GM23248 (cell line): ENCODE measurements at regions not wholly inside any gene's neighbourhood (a gene's known extent, or its start where the extent isn't known, plus 50 kb on each side); places are given as distances from the start of the nearest gene placed in this dataset.

ENCODE experiments used
- EZH2 ChIP-seq: fragments of 200-600 bp; sonication (generic); IDR thresholded peaks from 2 replicates; pipeline ENCODE4 v1.6.1; 2018; ENCODE audit warnings: antibody characterized with exemption, mild to moderate bottlenecking; ENCODE audit not compliant: insufficient read depth, poor library complexity, severe bottlenecking
- EZH2phosphoT487 ChIP-seq: fragments of 200-600 bp; sonication (generic); IDR thresholded peaks from 2 replicates; pipeline ENCODE4 v1.6.1; 2018; ENCODE audit warnings: antibody characterized with exemption, moderate library complexity, mild to moderate bottlenecking, low read depth; ENCODE audit not compliant: insufficient read depth

- TF ChIP-seq EZH2 (no peak), EZH2phosphoT487 (no peak)
These were observed 117.4 kb upstream of the NUDT10 start for GRCh38 chrX:51215266-51215665.
